ENCODE measurements at regions not wholly inside any gene's neighbourhood (a gene's known extent, or its start where the extent isn't known, plus 50 kb on each side); places are given as distances from the start of the nearest gene placed in this dataset.

DNA sequence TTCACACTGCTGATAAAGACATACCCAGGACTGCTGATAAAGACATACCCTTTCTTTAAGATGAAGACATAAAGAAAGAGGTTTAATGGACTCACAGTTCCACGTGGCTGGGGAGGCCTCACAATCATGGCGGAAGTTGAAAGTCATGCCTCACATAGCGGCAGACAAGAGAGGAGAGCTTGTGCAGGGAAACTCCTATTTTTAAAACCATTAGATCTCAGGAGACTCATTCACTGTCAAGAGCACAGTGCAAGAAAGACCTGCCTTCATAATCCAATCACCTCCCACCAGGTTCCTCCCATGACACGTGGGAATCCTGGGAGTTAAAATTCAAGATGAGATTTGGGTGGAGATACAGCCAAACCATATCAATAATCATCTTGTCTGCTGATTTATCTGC lies 278.1 kb downstream of the SLC6A15 start:
- Mint-ChIP-seq H3K27ac (no peak overlapping the region), H3K9me3 (no peaks in the 10 kb centered on the region), H3K27me3 (ENCODE audit: low read depth) (no peaks in the 10 kb centered on the region), H3K4me3 (no peak overlapping the region), H3K4me1 (ENCODE audit: low read depth) (no peaks in the 10 kb centered on the region), H3K36me3 (ENCODE audit: low read depth) (no peaks in the 10 kb centered on the region)
- no peak for DNase-seq (ENCODE audit: low spot score)

GRCh38 chr12:84632556-84632955 lies 280.0 kb downstream of the SLC6A15 start:
- no peak overlapping the region for H3K4me3 Mint-ChIP-seq
- DNase-seq (ENCODE audit: low spot score), result no peak
- no peak overlapping the region for H3K27ac Mint-ChIP-seq
- H3K4me1 Mint-ChIP-seq (ENCODE audit: low read depth), result no peaks in the 10 kb centered on the region
- H3K36me3 Mint-ChIP-seq (ENCODE audit: low read depth), result no peaks in the 10 kb centered on the region
- no peaks in the 10 kb centered on the region for H3K9me3 Mint-ChIP-seq
- H3K27me3 Mint-ChIP-seq (ENCODE audit: low read depth), result no peaks in the 10 kb centered on the region

- Mint-ChIP-seq H3K9me3 (no peaks in the 10 kb centered on the region), H3K27me3 (ENCODE audit: low read depth) (no peaks in the 10 kb centered on the region), H3K36me3 (ENCODE audit: low read depth) (no peaks in the 10 kb centered on the region), H3K4me1 (ENCODE audit: low read depth) (no peaks in the 10 kb centered on the region), H3K4me3 (no peak overlapping the region), H3K27ac (no peak overlapping the region)
- no peak for DNase-seq (ENCODE audit: low spot score)
These were observed 281.6 kb downstream of the SLC6A15 start for GRCh38 chr12:84631020-84631419.

DNA sequence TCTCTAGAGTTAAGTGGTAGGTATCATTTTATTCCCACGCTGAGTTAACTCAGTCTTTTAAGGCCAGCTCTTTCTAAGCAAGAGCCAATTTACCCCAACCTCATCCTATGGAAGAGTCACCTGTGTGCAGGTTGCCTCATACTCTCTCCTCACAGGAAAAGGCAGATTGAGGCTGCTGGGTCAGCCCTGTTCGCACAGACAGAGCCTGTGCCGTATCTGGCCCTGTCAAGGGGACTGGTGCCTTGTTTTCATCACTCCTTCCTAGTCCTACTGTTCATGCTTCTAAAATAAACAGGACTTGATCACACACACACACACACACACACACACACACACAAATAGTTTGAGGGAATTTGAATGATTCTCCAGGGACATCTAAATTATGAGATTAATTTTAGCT lies 285.0 kb downstream of the SLC6A15 start:
- H3K27me3 Mint-ChIP-seq (ENCODE audit: low read depth), result no peaks in the 10 kb centered on the region
- no peak overlapping the region for H3K4me3 Mint-ChIP-seq
- H3K36me3 Mint-ChIP-seq (ENCODE audit: low read depth), result no peaks in the 10 kb centered on the region
- no peak for DNase-seq (ENCODE audit: low spot score)
- no peak overlapping the region for H3K27ac Mint-ChIP-seq
- no peaks in the 10 kb centered on the region for H3K9me3 Mint-ChIP-seq
- H3K4me1 Mint-ChIP-seq (ENCODE audit: low read depth), result no peaks in the 10 kb centered on the region

DNA sequence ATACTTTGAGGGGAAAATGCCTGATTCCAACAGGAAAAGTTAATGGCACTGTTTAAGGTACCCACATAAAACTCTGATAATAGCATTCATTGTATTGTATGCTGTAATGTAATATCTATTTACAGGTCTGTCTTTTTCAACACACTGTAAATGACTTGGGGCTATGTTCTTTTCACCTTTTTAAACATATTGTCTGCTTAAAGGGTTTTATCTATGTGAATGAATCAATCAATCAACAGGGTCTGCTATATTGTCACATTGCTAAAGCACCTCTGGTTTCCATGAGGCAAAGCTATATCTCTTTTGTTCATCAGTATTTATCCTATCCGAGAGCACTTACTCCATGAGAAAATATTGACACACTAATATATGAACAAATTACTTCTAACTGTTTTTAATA lies 288.0 kb downstream of the SLC6A15 start:
- Mint-ChIP-seq H3K36me3 (ENCODE audit: low read depth) (no peaks in the 10 kb centered on the region), H3K4me1 (ENCODE audit: low read depth) (no peaks in the 10 kb centered on the region), H3K4me3 (no peak overlapping the region), H3K27ac (no peak overlapping the region), H3K27me3 (ENCODE audit: low read depth) (no peaks in the 10 kb centered on the region), H3K9me3 (no peaks in the 10 kb centered on the region)
- no peak for DNase-seq (ENCODE audit: low spot score)

DNA sequence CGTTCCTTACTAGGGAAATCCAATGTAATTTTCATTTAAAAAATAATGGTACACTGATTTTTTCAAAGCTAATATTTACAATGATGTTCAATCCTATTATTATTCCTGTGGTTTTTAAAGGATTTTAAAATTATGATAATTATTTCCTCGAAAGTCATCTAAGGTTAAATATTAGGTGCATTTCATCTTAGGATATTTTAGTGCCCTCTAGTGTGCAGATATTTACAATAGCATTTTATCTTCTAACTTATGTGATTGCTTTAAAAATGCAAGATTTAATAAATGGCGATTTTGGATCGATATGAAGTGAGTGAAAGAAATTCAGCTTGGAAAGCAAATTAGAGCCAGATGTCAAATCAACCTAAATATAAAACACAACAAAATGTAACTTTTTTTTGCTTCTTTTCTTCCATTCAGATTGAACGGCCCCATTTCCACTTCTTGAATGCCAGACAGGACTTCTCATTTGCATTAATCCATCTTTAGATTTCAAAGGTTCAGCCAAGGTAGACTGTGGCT lies 293.5 kb downstream of the SLC6A15 start:
- DNase-seq (ENCODE audit: low spot score), result no peak
- H3K4me3 Mint-ChIP-seq, result no peak overlapping the region
- H3K4me1 Mint-ChIP-seq (ENCODE audit: low read depth), result no peaks in the 10 kb centered on the region
- H3K27me3 Mint-ChIP-seq (ENCODE audit: low read depth), result no peaks in the 10 kb centered on the region
- H3K9me3 Mint-ChIP-seq, result no peaks in the 10 kb centered on the region
- H3K36me3 Mint-ChIP-seq (ENCODE audit: low read depth), result no peaks in the 10 kb centered on the region
- no peak overlapping the region for H3K27ac Mint-ChIP-seq

DNA sequence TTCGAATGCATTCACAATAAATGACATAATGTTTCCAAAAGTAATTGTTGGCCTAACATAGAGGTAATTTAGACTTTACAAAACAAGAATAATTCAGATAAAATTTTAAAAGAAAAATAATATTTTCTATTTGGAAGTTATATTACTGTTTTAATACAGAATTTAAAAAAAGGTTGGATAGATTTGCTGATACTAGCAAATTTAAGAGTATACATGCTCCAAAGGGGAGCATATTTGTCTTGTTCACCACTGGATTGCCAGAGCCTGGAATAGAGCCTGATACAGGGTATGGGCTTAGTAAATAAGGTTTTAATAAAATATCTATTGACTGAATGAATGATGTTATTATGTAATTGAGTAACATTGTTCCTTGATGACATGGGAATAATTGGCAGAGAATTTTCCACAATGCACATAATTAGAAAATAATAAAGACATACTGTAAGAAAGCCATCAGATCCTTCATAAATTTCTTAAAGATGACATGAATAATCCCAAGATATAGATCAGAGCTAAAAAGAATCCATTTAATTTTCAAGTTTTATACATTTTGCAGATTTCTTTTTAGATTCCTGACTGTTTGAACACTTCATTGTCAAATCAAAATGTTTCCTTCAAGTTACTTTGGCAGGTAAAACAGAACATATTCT lies 305.3 kb downstream of the SLC6A15 start:
- Mint-ChIP-seq H3K4me3 (no peak overlapping the region), H3K36me3 (ENCODE audit: low read depth) (no peaks in the 10 kb centered on the region), H3K27ac (no peak overlapping the region), H3K4me1 (ENCODE audit: low read depth) (no peaks in the 10 kb centered on the region), H3K27me3 (ENCODE audit: low read depth) (no peaks in the 10 kb centered on the region), H3K9me3 (peaks cover 5% of the 10 kb centered on the region)
- no peak for DNase-seq (ENCODE audit: low spot score)

GRCh38 chr12:84605983-84606382 lies 306.6 kb downstream of the SLC6A15 start:
- Mint-ChIP-seq H3K4me3 (no peak overlapping the region), H3K9me3 (no peaks in the 10 kb centered on the region), H3K4me1 (ENCODE audit: low read depth) (no peaks in the 10 kb centered on the region), H3K27me3 (ENCODE audit: low read depth) (no peaks in the 10 kb centered on the region), H3K36me3 (ENCODE audit: low read depth) (no peaks in the 10 kb centered on the region), H3K27ac (no peak overlapping the region)
- DNase-seq (ENCODE audit: low spot score), result no peak

DNA sequence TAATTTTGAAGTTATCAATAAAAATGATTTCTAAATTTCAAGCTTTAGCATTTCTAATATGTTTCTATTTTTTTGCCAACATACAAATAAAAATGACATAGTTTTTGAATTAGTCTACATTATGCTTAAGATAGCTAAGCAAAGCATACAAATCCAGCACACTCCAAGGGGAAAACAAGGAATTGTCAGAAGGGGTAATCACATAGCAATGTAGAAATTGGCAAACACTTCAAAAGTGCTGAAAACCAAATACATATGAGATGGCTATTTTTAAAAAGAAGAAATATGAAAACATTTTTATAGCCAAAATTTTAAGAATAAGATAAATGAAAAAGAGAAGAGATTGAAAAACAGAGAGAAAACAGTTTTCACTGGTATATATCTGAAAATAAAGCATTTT lies 308.0 kb downstream of the SLC6A15 start:
- Mint-ChIP-seq H3K9me3 (no peaks in the 10 kb centered on the region), H3K36me3 (ENCODE audit: low read depth) (no peaks in the 10 kb centered on the region), H3K4me1 (ENCODE audit: low read depth) (no peaks in the 10 kb centered on the region), H3K4me3 (no peak overlapping the region), H3K27ac (no peak overlapping the region), H3K27me3 (ENCODE audit: low read depth) (no peaks in the 10 kb centered on the region)
- DNase-seq (ENCODE audit: low spot score), result no peak

- Mint-ChIP-seq H3K27ac (no peak overlapping the region), H3K9me3 (no peaks in the 10 kb centered on the region), H3K27me3 (ENCODE audit: low read depth) (no peaks in the 10 kb centered on the region), H3K4me3 (no peak overlapping the region), H3K36me3 (ENCODE audit: low read depth) (no peaks in the 10 kb centered on the region), H3K4me1 (ENCODE audit: low read depth) (no peaks in the 10 kb centered on the region)
- DNase-seq (ENCODE audit: low spot score), result no peak
These were observed 308.9 kb downstream of the SLC6A15 start for GRCh38 chr12:84603484-84604248.

- Mint-ChIP-seq H3K4me3 (no peak overlapping the region), H3K4me1 (ENCODE audit: low read depth) (no peaks in the 10 kb centered on the region), H3K9me3 (no peaks in the 10 kb centered on the region), H3K27ac (no peak overlapping the region), H3K36me3 (ENCODE audit: low read depth) (no peaks in the 10 kb centered on the region), H3K27me3 (ENCODE audit: low read depth) (no peaks in the 10 kb centered on the region)
- DNase-seq (ENCODE audit: low spot score), result no peak
These were observed 311.1 kb downstream of the SLC6A15 start for GRCh38 chr12:84601483-84601882.

- Mint-ChIP-seq H3K9me3 (no peaks in the 10 kb centered on the region), H3K27ac (no peak overlapping the region), H3K4me3 (no peak overlapping the region), H3K36me3 (ENCODE audit: low read depth) (no peaks in the 10 kb centered on the region), H3K27me3 (ENCODE audit: low read depth) (no peaks in the 10 kb centered on the region), H3K4me1 (ENCODE audit: low read depth) (no peaks in the 10 kb centered on the region)
- DNase-seq (ENCODE audit: low spot score), result no peak
These were observed 313.1 kb downstream of the SLC6A15 start for GRCh38 chr12:84599539-84599938.

- Mint-ChIP-seq H3K4me3 (no peak overlapping the region), H3K27ac (no peak overlapping the region), H3K4me1 (ENCODE audit: low read depth) (no peaks in the 10 kb centered on the region), H3K27me3 (ENCODE audit: low read depth) (no peaks in the 10 kb centered on the region), H3K36me3 (ENCODE audit: low read depth) (no peaks in the 10 kb centered on the region), H3K9me3 (peaks cover 4% of the 10 kb centered on the region)
- DNase-seq (ENCODE audit: low spot score), result no peak
These were observed 316.3 kb downstream of the SLC6A15 start for GRCh38 chr12:84596266-84596665.

GRCh38 chr12:84594157-84594556 lies 318.4 kb downstream of the SLC6A15 start:
- Mint-ChIP-seq H3K36me3 (ENCODE audit: low read depth) (no peaks in the 10 kb centered on the region), H3K9me3 (peaks cover 4% of the 10 kb centered on the region), H3K4me1 (ENCODE audit: low read depth) (no peaks in the 10 kb centered on the region), H3K4me3 (no peak overlapping the region), H3K27me3 (ENCODE audit: low read depth) (no peaks in the 10 kb centered on the region), H3K27ac (no peak overlapping the region)
- no peak for DNase-seq (ENCODE audit: low spot score)
